ENCODE measurements at regions not wholly inside any gene's neighbourhood (a gene's known extent, or its start where the extent isn't known, plus 50 kb on each side); places are given as distances from the start of the nearest gene placed in this dataset.

- TF ChIP-seq REST (IDR thresholded peaks at IDR 0.05; ENCODE audit: insufficient read depth in 1 of 2, low read depth in 2 of 2, low read length in 2 of 2) (no peak), POLR2AphosphoS5 (IDR thresholded peaks at IDR 0.05; ENCODE audit: low read depth, low read length) (no peak), SIN3A (IDR thresholded peaks at IDR 0.05; ENCODE audit: borderline replicate concordance, insufficient read depth, low read length) (no peak), FOXP2 (optimal IDR thresholded peaks at IDR 0.05; ENCODE audit: borderline replicate concordance, extremely low read depth, extremely low read length, insufficient read depth) (no peak), TAF1 (IDR thresholded peaks at IDR 0.05; ENCODE audit: borderline replicate concordance, insufficient read depth, low read length) (no peak)
Measured at GRCh38 chr5:23343121-23343520, 164.3 kb upstream of the PRDM9 start.

- TF ChIP-seq SIN3A (IDR thresholded peaks at IDR 0.05; ENCODE audit: borderline replicate concordance, insufficient read depth, low read length): no peak
- TF ChIP-seq TAF1 (IDR thresholded peaks at IDR 0.05; ENCODE audit: borderline replicate concordance, insufficient read depth, low read length): no peak
- TF ChIP-seq POLR2AphosphoS5 (IDR thresholded peaks at IDR 0.05; ENCODE audit: low read depth, low read length): no peak
- no peak for TF ChIP-seq REST (IDR thresholded peaks at IDR 0.05; ENCODE audit: insufficient read depth in 1 of 2, low read depth in 2 of 2, low read length in 2 of 2)
Measured at GRCh38 chr5:23332650-23333251, 174.7 kb upstream of the PRDM9 start.

GRCh38 chr5:23330726-23331125, 176.7 kb upstream of the PRDM9 start:
- TF ChIP-seq SIN3A (IDR thresholded peaks at IDR 0.05; ENCODE audit: borderline replicate concordance, insufficient read depth, low read length) (no peak), REST (IDR thresholded peaks at IDR 0.05; ENCODE audit: insufficient read depth in 1 of 2, low read depth in 2 of 2, low read length in 2 of 2) (no peak), FOXP2 (optimal IDR thresholded peaks at IDR 0.05; ENCODE audit: borderline replicate concordance, extremely low read depth, extremely low read length, insufficient read depth) (no peak), POLR2AphosphoS5 (IDR thresholded peaks at IDR 0.05; ENCODE audit: low read depth, low read length) (no peak), TAF1 (IDR thresholded peaks at IDR 0.05; ENCODE audit: borderline replicate concordance, insufficient read depth, low read length) (no peak)

- no peak for TF ChIP-seq POLR2AphosphoS5 (IDR thresholded peaks at IDR 0.05; ENCODE audit: low read depth, low read length)
- TF ChIP-seq FOXP2 (optimal IDR thresholded peaks at IDR 0.05; ENCODE audit: borderline replicate concordance, extremely low read depth, extremely low read length, insufficient read depth): no peak
- TF ChIP-seq REST (IDR thresholded peaks at IDR 0.05; ENCODE audit: insufficient read depth in 1 of 2, low read depth in 2 of 2, low read length in 2 of 2): no peak
- no peak for TF ChIP-seq TAF1 (IDR thresholded peaks at IDR 0.05; ENCODE audit: borderline replicate concordance, insufficient read depth, low read length)
- TF ChIP-seq SIN3A (IDR thresholded peaks at IDR 0.05; ENCODE audit: borderline replicate concordance, insufficient read depth, low read length): no peak
Measured at GRCh38 chr5:23319901-23320300, 187.5 kb upstream of the PRDM9 start.

- TF ChIP-seq POLR2AphosphoS5 (IDR thresholded peaks at IDR 0.05; ENCODE audit: low read depth, low read length) (no peak), TAF1 (IDR thresholded peaks at IDR 0.05; ENCODE audit: borderline replicate concordance, insufficient read depth, low read length) (no peak), SIN3A (IDR thresholded peaks at IDR 0.05; ENCODE audit: borderline replicate concordance, insufficient read depth, low read length) (no peak), FOXP2 (optimal IDR thresholded peaks at IDR 0.05; ENCODE audit: borderline replicate concordance, extremely low read depth, extremely low read length, insufficient read depth) (no peak), REST (IDR thresholded peaks at IDR 0.05; ENCODE audit: insufficient read depth in 1 of 2, low read depth in 2 of 2, low read length in 2 of 2) (no peak)
Measured at GRCh38 chr5:23318960-23319359, 188.4 kb upstream of the PRDM9 start.

Data from PFSK-1 (cell line).